Hematopoietic multipotent progenitor cell treated with erythropoietin and hydrocortisone succinate and interleukin-3 and kit ligand, for 4 days (in vitro differentiated cells): ENCODE measurements at regions not wholly inside any gene's neighbourhood (a gene's known extent, or its start where the extent isn't known, plus 50 kb on each side); places are given as distances from the start of the nearest gene placed in this dataset.

Experiments used
- DNase-seq: peaks from one replicate; pipeline ENCODE4 v3.0.0-alpha.2; 2015

DNA sequence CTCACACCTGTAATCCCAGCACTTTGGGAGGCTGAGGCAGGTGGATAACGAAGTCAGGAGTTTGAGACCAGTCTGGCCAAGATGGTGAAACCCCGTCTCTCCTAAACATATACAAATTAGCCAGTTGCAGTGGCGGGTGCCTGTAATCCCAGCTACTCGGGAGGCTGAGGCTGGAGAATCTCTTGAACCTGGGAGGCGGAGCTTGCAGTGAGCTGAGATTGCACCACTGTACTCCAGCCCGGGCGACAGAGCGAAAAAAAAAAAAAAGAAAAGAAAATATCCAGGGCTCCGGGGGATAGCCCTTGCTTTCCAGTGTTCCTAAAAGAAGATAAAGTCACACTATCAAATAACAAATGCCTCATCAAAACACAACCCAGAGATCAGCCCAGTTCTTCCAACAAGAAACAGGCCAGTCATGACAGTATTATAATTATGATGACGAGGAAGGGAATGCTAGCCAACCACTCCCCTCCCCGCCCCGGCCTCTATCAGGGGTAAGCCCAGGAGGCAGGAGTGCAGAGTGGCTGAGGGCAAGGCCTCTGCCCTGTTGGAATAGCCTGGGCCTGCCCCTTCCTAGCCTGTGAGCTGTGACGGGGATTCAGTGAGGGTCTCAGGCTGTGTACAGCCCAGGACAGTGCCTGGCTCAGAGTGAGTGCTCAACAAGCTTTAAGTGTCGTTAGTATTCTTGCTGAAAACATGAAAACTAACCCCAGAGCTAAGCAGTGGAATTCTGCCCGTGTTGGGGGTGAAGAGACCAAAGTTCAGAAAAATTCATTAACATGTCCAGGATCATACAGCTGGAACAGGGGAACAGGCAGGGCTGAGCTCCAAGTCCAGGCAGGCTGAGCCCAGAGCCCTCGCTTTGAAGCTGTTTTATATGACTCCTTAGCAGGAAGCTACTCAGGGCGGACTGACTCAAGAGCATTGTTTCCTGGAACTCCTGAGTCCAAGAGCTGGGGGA, 54.3 kb downstream of the FAM241B start:
- no peak for DNase-seq

DNA sequence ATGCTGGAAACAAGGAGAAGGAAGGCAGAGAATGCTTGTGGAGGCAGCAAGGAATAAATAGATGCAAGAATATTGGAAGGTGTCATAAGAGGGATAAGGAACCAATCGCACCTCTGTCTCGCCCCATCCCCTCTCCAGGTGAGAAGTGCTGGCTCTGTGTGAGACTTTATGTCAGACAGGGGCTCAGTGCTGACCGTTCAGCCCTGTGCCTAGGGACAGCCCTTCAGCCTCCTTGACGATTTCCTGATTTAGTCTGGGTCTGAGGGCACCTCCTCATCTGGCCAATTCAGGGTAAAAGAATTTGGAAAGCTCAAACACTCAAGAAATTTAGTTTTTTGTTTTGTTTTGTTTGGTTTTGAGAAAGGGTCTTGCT, 54.9 kb downstream of the FAM241B start:
- no peak for DNase-seq

DNA sequence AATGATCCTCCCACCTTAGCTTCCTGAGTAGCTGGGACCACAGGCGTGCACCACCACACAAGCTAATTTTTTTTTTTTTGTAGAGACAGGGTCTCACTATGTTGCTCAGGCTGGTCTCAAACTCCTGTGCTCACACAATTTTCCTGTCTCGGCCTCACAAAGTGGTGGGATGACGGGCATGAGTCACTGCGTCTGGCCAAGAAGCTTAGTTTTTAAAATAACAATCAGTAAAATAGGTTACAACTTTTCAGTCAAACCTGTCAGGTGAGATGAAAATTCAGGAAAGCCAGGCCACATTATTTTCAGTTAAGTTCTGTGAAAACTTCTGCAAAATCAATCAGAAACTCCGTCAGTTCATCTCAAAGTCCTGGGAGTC, 55.4 kb downstream of the FAM241B start:
- DNase-seq = no peak

DNA sequence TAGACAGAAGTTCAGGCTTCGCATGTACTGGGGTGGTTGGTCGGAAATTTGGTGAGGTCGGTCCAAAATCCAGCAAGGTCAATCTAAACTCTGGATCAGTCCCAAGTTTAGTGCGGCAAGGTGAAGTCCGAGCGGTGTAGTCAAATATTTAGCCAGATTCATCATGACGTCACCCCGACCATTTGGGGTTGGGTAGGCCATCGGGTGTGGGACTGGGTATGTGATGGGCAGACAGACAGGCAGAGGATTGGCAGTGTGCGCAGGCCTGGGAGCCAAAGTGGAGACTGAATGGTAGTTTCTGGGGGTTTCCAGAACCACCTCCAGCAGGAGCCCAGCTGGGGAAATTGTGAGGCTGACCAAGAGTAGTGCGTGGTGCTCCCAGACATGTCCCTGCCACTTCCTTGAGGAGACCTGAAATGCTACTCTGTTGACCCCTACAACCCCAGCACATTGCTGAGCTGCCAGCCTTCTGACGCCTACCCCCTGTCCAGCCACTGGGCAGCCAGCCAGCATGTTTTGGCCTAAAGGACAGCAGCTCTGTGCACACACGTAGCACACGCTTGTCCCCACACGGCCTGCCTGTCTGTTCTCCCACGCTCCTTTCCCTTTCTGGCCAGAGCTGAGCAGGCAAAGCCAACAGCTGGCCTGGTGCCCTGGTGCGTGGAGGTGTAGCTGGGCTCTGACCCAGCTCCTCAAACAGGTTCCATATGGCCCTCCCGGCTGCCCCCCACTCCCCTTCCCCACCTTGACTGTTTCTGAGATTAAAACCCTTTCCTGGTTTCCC, 55.9 kb downstream of the FAM241B start:
- no peak for DNase-seq

DNA sequence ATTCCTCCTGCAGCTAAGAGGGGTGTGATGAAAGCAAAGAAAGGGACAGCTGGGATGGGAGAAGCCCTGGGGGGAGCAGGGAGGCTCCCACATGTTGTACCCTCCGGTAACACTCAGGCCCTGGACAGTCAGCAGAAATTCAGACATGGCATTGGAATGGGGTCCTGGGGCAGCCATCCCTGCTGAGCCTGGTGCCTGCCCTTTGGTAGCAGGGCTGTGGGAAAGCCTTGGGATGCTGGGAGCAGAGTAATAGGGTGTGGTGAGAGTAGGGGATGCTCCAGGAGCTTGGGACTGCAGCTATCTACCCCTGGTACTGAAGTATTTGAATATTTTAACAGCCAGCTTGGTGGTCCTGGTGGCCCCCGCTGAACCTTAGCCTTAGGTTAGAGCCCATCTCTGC, 56.8 kb downstream of the FAM241B start:
- no peak for DNase-seq

DNA sequence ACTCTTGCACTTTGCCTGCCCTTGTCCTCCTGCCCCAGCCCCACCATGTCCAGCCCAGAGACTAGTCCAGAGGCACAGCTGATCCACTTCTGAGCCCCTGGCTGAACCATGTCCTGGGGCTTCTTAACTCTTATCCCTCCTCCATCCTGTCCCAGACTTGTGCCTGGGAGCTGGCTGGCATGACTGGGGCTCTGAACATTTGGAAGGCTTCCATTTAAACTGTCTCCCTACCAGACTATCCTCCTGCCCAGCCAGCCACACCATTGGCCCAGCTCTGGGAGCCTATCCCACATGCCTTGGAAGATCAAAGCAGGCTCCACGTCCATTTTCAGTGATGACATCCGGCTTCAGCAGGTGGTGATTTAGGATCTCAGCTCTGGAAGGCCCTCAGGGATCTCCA, 57.4 kb downstream of the FAM241B start:
- no peak for DNase-seq

DNA sequence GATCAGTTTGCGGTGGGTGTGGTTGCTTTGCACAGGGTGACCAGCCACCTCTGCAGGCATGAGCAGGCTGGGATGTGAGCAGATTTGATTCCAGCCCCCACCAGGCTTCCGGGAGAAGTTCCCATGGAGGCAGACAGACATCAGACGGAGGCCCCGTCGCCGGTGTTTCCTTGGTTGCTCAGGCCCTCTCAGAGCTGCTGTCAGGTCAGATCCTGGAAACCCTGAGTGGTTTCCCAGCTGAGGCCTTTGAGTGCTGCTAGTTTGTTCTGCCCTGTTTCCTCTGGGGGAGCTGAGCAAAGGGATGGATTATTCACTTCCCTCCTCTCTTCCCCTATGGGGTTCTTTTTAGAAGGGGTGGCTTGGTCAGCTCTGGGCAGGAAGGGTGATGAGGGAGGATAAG, 62.2 kb downstream of the FAM241B start:
- no peak for DNase-seq

DNA sequence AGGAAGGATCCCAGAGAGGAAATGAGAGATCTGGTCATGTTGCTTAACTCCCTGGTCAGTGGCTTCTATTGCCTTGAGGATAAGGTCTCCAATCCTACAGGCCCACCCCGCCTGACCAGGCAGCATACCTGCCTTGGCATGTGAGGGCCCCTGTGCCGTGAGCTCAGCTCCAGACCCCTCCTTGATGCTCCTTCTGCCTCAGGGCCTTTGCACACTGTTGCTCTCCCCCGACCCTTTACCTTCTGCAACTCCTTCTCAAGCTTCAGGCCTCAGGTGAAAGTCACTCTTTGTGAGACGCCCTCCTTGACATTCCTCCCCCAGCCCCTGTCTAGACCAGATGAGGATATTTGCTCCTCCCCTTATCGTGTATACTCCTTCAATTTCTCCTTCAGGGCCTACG, 62.8 kb downstream of the FAM241B start:
- no peak for DNase-seq

DNA sequence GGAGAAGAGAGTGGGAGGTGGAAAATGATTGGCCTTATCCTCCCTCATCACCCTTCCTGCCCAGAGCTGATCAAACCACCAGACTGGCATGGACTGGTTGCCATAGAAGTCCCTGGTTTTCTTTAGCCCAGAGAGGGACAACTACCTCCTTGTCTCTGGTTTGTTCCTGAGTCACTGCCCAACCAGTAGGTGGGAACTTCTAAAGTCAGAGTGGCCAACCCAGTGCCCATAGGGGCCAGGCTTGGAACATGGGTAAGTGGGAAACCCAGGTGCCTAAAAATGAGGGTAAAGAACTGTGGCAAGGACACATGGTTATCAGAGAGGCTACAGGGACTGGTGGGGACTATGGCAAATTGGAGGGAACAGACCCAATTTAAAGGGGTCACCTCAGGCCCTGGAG, 63.8 kb downstream of the FAM241B start:
- DNase-seq = peak; percentile 6

DNA sequence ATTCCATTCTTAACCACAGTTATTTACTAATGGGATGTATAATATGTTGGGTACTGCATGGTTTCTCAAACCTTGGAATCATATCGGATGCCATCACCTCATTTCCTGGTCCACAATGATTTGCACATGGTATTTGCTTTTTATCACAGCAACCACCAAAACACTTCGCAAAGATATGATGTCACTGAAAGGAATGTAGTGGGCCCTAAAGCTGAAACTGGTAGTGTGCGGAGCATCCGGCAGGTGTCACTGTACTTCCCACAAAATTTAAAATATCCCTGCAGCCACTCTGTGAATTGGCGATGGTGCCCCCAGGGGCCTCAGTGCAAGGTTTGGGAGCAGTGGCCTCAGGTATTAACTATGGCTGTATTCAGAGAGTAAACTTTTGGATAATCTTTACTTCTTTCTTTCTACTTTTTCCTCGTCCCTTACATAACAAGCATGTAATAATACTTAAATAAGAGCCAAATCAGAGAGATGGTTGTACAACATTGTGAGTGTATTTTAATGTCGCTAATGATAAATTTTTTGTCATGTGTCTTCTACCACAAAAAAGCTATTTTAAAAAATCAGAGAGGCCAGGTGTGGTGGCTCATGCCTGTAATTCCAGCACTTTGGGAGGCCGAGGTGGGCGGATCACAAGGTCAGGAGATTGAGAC, 66.2 kb downstream of the FAM241B start:
- peak; percentile 44 for DNase-seq

DNA sequence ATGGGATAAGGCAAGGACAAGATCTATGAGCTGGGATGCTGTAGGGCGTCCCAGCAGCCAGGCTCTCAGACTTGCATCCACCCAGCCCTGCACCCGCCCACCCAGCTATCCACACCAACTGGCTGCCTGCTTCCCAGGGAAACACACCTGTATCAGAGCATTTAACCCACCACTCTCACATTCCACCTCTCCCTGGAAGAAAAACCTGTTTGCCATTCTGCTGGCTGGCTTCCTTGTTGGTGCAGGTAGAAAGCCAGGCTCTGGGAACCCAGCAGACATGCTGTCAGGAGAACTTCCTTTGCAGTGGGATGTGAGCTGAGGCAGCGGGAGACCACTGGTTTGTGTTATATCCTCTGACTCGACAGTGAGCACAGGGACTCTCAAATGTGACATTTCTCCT, 67.0 kb downstream of the FAM241B start:
- no peak for DNase-seq

DNA sequence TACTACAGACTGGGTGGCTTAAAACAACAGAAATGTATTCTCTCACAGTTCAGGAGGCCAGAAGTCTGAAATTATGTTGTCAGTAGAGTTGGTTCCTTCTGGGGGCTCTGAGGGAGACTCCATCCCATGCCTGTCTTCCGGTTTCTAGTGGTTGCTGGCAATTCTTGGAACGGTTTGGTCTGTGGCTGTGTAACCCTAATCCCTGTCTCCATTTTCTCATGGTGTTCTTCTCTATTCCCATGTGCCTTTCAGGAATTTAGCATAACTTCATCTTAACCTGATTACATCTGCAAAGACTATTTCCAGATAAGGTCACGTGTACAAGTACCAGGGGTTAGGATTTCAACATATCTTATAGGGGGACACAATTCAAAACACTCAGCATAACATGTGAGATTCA, 73.2 kb downstream of the FAM241B start:
- no peak for DNase-seq

DNA sequence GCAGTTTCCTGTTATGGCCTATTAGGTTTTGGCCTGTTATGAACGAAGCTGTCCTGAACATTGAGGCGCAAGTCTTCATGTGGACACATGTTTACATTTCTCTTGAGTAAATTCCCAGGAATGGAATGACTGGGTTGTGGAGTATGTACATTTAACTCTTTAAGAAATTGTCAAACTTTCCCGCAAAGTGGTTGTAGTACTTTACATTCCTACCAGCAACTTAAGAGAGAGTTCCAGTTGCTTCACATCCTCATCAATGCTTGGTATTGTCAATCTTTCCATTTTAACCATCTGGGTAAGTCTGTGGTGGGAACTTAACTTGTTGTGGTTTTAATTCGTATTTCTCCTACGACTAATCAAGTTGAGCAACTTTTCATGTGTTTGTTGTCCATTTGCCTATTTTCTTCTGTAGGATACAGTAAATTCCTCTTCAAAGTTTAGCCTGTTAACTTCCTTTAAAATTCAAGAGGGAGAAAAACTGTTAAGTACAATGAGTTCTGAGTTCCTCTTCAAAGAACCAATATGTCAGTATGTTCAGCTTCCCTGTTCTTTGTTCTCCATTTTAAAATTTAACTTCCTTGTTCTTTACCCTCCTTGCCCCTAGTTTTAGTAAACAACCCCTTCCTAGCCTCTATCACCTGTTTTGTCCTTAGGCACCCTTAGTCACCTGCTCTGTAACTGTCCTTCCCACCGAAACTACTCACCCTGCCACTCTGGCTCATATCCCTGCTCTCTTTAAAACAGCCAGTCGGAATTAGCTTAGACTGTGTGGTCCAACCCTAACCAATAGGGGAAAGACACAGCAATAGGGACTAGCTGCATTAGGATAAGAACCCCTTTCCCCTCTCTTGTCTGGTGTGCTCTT, 74.0 kb downstream of the FAM241B start:
- peak; percentile 12 for DNase-seq

DNA sequence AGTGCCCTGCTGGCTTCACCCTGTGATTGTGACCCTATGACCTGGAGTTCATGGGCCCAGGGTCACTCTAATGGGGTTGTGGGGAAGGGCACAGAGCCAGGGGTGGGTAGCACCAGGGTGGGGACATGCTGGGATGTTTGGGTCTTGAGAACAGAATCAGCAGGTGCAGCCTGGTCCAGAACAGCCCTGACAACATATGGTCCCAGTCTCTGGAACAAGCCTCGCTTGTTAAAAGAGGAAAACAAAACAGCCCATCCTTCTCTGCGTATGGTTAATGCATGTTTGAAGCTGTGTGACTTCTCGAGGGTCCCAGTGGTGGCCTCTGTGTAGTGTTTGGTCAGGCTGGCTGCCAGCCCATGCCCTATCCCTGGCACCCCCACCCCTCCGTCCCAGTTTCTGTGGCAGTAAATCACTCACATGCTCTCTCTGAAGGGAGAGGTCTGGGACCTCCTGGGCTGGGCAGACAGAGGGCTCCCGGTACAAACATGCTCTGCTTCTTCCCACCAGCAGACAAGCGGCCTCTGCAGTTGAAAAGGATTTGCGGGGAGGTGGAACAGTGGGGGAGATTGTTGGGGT, 79.4 kb downstream of the FAM241B start:
- no peak for DNase-seq

DNA sequence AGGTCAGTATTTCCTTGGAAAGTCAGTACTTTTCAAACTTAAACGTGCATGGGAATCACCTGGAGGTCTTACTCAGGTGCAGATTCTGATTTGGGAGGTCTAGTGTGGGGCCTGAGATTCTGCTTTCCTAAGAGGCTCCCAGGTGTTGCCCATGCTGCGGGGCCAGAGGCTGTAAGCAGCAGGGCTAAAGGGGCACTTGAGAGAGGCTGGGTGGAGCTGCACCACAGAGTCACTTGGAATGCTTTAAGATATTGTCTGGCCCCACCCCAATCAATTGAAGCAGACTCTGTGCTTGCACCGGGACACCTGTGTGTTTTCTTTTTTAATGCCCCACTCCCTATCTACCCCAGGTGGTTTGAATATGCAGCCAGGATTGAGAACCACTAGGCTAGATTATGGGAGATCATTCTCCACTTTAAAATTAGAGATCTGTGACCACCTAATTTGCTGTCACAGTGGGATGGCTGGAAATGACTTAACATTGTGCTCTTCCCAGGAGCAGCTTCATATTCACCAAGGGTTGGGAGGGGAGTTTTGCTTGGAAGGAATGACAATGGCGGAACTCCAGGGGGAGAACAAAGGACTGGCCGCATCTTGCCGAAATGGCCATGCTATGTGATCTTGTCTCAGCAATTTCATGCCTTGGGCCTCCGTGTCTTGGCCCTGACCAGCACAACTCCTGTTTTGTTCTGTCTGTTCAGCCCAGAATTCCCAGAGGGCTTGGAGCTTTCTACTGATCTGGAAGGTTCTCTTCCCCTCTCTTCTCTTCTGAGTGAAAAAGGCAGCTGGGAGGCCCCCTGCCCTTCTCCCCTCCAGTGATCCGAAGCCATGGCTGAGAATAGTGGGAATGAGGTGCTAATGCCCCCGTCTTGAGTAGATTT, 80.2 kb downstream of the FAM241B start:
- no peak for DNase-seq

DNA sequence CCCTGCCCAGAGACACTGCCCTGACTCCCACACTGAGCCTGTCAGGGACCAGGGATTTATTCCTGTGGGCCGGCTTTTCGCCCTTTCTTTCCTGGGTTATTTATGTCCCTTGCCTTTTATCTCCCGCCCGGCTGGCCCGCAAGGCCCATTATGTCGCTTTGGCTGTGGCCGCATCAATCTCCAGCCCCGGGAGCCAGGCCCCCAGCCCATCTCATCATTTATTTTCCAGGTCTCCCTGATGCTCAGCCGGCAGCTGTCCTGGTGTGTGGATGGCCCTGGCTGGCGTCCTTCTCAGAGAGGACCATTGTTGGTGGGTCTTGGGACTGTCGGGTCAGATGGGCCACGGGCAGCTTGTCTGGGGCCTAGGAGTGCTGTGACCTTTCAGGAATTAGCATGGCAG, 82.3 kb downstream of the FAM241B start:
- DNase-seq = no peak

DNA sequence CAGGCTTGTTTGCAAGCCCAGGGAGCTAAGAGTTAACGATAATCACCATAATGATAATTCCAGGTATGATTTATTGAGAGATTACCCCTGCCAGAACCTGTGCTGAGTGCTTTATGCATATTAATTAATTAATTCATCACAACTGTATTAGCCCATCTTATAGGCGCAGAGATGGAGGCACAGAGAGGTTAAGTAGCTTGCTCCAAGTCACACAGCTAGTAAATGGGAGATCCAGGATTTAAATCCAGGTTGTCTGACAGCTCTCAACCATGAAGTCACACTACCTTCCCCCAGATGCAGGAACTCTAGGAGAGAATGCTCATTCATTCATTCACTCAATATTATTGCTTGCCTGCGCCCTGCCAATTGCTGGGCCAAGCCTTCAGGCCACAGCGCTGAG, 84.5 kb downstream of the FAM241B start:
- no peak for DNase-seq

DNA sequence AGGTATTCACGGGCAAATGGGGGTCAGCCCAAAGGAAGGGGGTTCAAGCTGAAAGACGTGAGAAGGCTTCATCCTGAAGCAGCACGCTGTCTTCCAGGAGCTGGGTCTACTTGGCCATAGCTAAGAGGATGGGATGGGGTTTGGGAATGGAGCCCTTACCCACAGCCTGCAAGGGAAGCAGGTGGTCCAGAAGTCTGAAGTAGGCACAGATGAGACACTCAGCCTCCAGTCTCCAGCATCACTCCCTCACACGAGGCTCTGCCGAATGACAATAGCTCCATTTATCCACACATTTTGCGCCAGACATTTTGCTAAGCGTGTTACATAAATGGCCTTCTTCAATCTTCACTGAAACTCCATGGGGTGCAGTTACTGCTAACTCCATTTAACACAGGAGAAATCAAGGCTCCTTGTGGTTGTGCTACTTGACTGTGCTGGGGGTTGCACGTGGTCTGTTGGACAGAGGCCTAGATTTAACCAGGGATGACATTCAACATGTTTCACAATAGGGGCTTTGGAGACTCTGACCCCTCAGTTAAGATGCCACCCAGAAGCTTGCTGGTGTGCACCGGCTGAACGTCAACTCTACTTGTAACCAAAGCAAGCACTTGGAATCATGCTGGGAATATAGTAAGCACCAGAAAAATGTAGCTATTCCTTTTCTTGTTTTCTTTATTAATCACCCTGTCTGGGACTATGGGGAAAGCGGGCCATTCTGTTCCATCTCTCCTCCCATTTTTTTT, 85.3 kb downstream of the FAM241B start:
- no peak for DNase-seq

DNA sequence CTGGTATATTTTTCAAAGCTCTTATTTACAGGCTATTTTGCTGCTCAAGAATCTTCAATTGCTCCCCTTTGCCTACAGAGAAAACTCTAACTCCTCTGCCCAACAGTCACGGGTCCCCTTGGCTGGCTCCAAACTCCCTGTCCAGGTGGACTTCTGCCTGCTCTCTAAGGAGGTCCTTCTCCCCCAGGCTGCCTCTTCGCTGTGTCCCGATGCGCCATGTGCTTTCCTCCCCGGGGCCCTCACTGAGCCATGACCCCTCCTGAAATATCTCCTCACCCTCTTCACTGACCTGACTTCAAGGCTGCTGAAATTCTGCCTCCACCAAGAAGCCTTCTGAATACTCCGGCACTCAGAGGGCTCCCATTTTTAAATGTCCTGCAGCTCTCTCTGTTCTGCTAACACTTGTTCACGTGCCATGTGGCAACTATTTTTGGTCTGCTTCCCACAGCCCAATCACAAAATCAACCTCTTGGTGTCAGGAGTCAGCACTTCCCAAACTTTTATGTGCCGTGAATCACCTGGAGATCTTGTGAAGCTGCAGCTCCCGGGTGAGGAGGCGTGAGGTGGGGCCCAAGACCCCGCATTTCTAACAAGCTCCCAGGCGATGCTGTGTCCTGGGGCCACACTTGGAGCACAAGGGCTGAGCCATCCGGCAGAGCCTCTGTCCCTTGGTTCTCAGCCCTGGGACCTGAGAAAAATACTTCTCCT, 85.7 kb upstream of the COL13A1 start:
- DNase-seq = no peak
